ENCODE measurements at regions not wholly inside any gene's neighbourhood (a gene's known extent, or its start where the extent isn't known, plus 50 kb on each side); places are given as distances from the start of the nearest gene placed in this dataset.

GRCh38 chr6:148105695-148106094 lies 236.9 kb upstream of the SASH1 start:
- no peak for TF ChIP-seq POLR2A (IDR thresholded peaks at IDR 0.05; ENCODE audit: extremely low read depth, insufficient read length)
- no peak for TF ChIP-seq CTCF (IDR thresholded peaks at IDR 0.05; ENCODE audit: low read depth, low read length)
- TF ChIP-seq MYC (IDR thresholded peaks at IDR 0.05; ENCODE audit: low read depth, low read length) = no peak
